ENCODE measurements at regions not wholly inside any gene's neighbourhood (a gene's known extent, or its start where the extent isn't known, plus 50 kb on each side); places are given as distances from the start of the nearest gene placed in this dataset.

DNA sequence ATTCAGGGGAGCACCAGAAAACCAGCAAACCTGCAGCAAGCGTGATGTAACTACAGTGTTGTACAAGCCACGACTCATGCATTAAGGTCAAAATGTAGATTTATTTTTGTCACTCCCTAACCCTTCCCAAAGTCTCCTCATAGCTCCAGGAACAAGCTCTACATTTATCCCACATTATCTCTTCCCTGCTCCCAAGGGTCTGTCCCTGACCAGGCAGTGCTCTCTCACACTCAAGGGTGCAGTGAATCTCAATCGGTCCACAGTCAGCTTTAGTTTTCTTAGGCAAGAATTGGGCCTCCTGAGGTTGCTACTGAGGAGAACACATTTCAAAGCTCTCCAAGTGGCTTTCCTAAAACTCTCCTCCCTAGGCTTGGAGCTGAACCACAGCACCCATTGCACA, 219.4 kb downstream of the NHLRC3 start:
- TF ChIP-seq, protein P1, sequence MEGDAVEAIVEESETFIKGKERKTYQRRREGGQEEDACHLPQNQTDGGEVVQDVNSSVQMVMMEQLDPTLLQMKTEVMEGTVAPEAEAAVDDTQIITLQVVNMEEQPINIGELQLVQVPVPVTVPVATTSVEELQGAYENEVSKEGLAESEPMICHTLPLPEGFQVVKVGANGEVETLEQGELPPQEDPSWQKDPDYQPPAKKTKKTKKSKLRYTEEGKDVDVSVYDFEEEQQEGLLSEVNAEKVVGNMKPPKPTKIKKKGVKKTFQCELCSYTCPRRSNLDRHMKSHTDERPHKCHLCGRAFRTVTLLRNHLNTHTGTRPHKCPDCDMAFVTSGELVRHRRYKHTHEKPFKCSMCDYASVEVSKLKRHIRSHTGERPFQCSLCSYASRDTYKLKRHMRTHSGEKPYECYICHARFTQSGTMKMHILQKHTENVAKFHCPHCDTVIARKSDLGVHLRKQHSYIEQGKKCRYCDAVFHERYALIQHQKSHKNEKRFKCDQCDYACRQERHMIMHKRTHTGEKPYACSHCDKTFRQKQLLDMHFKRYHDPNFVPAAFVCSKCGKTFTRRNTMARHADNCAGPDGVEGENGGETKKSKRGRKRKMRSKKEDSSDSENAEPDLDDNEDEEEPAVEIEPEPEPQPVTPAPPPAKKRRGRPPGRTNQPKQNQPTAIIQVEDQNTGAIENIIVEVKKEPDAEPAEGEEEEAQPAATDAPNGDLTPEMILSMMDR (IDR thresholded peaks at IDR 0.05): no peak
- no peak for TF ChIP-seq POLR2A (IDR thresholded peaks at IDR 0.05)

Measured in Peyer's patch (tissue), 4 donors.